GM21423 (cell line): ENCODE measurements at regions not wholly inside any gene's neighbourhood (a gene's known extent, or its start where the extent isn't known, plus 50 kb on each side); places are given as distances from the start of the nearest gene placed in this dataset.

Experiments used
- ATAC-seq: cut with Tn5 transposase; IDR thresholded peaks from one replicate; pipeline ENCODE4 v1.9.1; 2021; ENCODE audit warnings: mild to moderate bottlenecking, moderate library complexity; ENCODE audit not compliant: unreplicated experiment

DNA sequence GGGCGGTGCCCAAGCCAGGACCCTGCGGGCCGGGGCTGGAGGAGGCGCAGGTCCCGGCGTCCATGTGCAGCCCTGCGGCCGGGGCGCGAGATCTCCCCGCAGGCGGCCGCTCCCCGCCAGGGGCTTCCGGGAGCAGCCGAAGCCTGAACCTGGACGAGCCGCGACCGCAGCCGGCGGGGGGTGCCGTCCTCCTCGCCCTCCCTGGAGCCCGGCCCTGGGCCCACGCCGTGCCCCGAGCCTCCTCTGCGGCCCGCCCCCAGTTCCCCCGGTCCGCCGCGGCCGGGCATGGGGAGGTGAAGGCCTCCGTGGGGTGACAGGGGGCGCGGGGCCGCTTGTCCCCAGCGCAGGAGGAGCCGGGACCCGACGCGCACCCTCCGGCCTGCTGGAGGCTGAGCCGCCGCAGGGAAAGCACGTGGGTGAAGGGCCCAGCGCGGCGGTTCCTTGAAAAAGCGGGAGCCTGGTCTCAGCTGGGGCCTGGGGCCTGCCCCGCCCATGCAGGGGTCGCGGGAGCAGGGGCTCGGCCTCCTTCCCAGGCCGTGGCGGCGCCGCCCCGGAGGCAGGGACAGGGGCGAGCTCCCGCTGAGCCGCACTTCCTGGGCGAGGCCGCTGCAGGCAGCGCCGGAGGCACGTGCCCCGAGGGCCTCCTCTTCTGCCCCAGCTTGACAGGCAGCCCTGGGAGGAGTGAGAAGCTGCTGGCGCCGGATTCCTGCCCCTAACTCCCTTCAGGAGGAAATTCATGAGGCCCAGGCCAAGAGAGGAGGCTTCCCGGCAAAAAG, 55.6 kb upstream of the PPP2R5C start:
- ATAC-seq: peak; percentile 58

DNA sequence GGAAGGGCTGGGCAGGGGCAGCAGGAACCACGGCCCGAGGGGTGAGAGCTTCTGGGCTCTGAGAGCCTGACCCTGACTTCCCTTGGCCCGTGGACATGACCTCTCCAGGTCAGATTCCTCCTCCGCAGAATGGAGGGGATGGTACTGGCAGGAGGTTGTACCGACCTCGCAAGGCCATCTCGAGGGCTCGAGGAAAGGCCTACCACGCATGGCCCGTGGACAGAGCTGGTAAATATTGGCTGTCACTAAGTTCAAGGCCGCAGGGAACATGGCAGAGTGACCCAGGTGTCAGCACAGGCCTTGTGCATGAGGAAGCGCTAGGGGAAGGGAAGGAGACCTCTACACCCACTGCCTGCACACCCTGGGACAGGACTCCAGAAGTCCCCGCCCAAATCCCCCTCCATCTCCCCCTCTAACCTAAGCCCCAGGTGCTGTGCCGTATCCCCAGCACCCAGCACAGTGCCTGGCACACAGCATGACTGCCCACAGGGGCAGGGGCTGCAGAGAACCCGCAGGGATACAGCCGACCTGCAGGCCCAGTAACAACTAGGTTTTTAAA, 54.9 kb upstream of the PPP2R5C start:
- no peak for ATAC-seq

DNA sequence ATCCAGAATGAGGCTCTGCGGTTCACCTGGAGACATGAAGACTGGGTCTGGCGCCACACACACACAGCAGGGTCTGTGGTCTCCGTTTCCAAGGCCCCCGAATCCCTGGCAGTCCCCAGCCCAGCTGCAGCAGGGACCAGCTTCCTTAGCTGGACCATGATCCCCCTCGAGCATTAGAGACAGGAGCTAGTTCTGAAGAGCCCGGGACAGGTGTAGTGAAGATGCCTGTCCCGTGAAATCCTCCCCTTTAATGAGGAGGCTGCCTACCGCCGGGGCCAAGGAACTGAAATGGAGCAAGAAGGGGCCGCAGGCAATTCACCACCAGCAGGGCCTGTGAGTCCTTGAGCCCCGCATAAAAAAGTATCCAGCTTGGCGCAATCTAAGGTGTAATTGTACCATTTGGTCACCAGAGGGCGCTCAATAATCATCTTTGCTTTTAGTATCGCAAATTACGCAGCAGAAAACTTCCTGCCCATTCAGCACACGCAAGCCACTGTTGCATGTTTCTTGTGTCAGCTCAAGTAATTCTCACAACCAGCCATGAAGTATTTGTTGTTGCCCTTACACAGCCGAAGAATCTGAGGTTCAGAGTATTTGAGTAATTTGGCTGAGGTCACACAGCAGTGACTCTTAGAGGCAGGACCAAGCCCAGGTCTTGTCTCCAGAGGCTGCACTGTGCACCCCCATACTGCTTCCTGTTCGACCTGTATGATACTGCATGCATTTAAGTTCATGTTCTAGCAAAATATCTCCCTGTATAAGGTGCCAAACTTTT, 54.3 kb upstream of the PPP2R5C start:
- ATAC-seq: peak; percentile 46

DNA sequence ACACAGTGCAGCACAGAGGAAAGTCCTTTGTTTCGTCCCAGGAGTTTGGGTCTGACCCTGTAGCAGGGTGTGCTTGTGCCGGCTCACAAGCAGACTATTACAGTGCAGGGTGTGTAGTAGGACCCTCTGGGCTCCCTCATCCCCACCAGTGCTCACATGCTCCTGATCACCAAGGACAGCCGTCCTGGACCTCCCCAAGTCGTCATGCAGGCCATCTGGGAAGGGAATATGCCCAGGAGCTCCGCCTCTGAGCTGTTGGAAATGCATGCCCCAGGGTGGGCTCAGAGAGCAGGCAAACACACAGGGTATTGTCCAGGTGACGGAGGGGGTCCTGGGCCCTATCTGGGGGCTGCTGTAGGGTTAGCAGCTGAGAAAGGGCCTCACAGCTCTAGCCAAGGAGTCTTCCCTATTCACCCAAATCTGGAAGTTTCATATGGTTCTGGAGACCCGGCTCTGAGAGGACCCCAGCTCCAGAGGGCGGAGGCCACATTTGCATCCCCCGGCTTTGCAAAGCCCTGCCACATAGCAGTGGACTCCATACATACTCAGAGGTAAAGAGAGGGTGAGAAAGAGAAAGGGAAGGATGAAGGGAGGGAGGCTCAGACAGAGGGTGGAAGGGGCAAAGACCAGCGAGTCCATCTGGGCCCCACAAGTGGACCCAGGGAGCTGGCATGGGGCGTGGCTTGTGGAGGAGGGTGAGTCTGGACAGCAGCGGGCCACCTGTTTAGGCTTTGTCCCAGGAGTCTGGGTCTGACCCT, 53.5 kb upstream of the PPP2R5C start:
- ATAC-seq: no peak

DNA sequence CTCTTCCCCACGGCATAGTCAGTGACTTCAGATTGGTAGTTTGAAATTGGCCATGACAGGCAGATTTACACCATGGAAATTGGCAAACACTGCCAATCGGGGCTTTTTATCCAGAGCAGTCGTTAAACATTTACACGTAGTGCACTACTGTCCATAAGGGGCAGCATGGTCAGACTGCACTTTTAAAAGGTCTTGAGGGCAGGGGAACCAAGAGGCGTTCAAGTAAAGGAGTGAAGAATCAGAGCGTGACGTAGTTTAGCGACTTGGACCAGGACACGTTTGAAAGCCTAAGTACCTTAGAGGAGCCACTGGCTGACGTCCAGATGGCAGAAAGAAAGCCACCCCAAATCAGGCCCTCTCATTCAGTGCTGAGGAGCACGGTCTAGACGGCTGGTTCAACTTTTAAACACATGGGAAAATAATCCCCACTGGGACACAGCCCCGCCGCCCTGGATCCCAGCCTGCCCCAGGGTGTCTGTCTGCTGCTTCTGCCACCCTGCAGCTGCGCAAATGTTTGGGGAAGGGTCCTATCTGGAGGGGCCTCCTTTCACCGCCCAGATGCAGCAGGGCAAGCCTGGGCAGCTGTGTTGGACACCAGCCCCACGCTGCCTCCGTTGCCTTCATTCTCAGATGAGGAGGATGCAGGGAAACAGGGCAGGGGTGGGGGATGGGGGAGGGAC, 52.5 kb upstream of the PPP2R5C start:
- ATAC-seq: no peak

DNA sequence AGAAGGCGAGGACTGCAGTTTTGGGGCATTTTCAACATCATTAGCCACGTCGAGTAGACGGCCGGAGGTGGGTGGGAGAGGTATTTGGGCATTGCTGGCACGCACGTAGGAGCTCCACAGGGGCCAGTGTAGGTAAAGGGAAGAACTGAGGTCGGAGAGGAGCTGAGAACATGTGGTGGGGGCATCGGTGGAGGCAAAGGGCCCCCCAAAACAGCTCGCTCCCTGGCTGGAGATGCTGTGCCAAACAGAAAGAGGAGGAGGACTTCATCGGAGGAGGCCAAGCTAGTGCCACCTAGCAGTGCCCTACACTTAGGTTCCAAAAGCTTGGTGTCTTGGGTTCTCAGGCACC, 52.0 kb upstream of the PPP2R5C start:
- ATAC-seq: no peak

DNA sequence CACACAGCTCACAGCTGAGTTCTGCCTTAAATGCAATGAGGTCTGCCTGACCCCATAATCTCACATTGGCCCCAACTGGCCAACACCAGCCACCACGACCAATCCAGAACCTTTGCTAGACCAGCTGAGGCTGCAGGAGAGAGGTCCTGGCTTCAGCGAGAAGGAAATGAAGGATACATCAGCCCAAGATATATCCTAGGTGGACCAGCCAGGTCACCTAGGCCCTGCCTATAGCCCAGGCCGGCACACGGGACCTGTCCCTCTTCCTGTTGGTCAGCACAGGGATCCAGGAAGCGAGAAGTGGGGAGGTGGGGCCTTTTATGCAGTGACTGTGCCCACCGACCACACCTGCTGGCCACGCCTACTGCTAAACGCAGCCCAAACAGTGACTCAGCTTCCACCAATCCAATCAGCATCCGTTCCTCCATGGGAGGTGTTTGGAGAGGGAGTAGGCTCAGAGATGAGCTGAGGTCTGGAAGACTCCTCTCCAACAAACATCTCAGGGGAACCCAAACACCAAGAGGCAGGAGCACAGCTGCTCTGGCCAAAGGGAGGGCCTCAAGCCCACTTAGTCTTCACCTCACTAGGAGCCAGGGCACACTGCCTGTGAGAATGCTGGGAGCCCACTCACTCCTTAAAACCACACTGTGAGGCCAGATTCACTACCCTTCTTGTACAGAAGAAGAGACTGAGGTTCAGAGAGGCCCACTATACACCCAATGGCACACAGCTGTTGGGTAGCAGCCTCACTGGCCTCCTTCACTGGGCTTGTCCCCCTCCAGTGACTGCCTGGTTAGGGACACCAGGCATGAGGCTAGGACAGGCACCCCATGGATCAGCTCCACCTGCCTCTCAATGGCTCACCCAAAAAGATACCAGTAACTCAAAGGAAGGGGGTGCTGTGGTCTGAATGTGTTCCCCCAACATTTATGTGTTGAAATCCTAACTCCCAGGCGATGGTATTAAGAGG, 51.3 kb upstream of the PPP2R5C start:
- no peak for ATAC-seq

DNA sequence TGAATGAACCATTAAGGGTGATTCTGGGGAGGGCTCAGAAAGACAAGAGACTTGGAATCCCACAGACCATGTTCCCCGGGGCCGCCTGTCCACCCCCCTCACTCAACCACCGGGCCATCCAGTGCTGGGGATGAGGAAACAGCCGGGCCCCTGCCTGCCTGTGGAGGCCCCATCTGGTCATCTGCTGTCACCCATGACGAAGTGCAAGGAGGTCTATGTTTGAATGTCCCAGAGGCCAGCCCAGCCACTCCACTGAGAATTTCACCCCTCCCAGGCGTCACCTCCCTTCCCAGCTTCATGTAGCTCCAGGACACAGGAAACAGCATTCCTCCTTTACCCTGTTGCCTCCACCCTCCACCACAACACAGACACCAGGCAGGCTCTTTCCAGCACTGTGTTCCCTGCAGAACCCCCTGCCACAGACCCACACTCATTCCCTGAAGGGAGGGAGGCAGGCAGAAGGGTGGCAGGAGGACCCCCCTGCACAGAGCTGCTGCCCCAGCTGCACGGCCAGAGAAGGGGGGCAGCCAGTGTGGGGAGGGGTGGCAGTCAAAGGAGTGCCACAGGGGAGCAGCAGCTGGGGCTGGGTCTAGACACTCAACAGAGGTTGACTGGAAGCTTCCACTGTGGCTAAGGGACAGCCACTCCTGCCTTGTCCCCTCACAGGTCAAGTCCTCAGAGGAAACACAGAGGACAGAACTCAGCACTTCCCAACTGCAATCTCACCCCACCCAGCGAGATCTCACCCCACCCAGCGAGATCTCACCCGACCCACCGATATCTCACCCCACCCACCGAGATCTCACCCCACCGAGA, 50.3 kb upstream of the PPP2R5C start:
- no peak for ATAC-seq
